ENCODE measurements at regions not wholly inside any gene's neighbourhood (a gene's known extent, or its start where the extent isn't known, plus 50 kb on each side); places are given as distances from the start of the nearest gene placed in this dataset.

- no peaks in the 10 kb centered on the region for H3K36me3 ChIP-seq (replicated peaks in 1 of 2; ENCODE audit: control insufficient read depth in 1 of 2, insufficient read depth in 2 of 2, low read length in 2 of 2)
- no peak overlapping the region for H3K4me3 ChIP-seq (replicated peaks in 1 of 3; ENCODE audit: insufficient read depth in 1 of 3, low read depth in 2 of 3, low read length in 3 of 3)
- in situ Hi-C loops (cut with HindIII; ENCODE audit: extremely low pct_ligation_motif_present, low pct_unique_long_range_greater_than_20kb), result no loop called here
- H3K4me2 ChIP-seq (ENCODE audit: low read depth, low read length), result no peak overlapping the region
- ATAC-seq (no peak), DNase-seq (ENCODE audit: low spot score) (no peak), FAIRE-seq (no peak)
- TF ChIP-seq FOXK1 (CRISPR knock-in tag; IDR thresholded peaks at IDR 0.05; ENCODE audit: borderline replicate concordance, low read depth) (no peak), ARNT (IDR thresholded peaks at IDR 0.05) (no peak), ZNF343 (CRISPR knock-in tag; IDR thresholded peaks at IDR 0.05) (no peak), ZNF3 (CRISPR knock-in tag; IDR thresholded peaks at IDR 0.05) (no peak), CBX2 (IDR thresholded peaks at IDR 0.05; ENCODE audit: low read depth, low read length) (no peak), CBX2 (CRISPR knock-in tag; IDR thresholded peaks at IDR 0.05; ENCODE audit: low read depth) (no peak), NR0B2 (CRISPR knock-in tag; IDR thresholded peaks at IDR 0.05) (no peak), ARID4A (CRISPR knock-in tag; IDR thresholded peaks at IDR 0.05; ENCODE audit: borderline replicate concordance) (no peak), ZEB1 (IDR thresholded peaks at IDR 0.05; ENCODE audit: insufficient replicate concordance, low read depth) (no peak), SMARCC2 (IDR thresholded peaks at IDR 0.05) (no peak), ZNF761 (CRISPR knock-in tag; conservative IDR thresholded peaks at IDR 0.05) (no peak), MEIS2 (CRISPR knock-in tag; IDR thresholded peaks at IDR 0.05) (no peak), STAT5B (CRISPR knock-in tag; IDR thresholded peaks at IDR 0.05) (no peak)
- TF ChIP-seq, protein P1, sequence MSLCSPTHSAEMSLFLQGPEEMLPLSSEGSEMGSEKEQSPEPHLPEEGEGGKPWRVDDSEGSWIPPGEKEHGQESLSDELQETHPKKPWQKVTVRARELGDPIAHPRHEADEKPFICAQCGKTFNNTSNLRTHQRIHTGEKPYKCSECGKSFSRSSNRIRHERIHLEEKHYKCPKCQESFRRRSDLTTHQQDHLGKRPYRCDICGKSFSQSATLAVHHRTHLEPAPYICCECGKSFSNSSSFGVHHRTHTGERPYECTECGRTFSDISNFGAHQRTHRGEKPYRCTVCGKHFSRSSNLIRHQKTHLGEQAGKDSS (CRISPR knock-in tag; IDR thresholded peaks at IDR 0.05; ENCODE audit: borderline replicate concordance, low read depth), result no peak
- TF ChIP-seq, protein P2, sequence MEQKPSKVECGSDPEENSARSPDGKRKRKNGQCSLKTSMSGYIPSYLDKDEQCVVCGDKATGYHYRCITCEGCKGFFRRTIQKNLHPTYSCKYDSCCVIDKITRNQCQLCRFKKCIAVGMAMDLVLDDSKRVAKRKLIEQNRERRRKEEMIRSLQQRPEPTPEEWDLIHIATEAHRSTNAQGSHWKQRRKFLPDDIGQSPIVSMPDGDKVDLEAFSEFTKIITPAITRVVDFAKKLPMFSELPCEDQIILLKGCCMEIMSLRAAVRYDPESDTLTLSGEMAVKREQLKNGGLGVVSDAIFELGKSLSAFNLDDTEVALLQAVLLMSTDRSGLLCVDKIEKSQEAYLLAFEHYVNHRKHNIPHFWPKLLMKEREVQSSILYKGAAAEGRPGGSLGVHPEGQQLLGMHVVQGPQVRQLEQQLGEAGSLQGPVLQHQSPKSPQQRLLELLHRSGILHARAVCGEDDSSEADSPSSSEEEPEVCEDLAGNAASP (CRISPR knock-in tag; IDR thresholded peaks at IDR 0.05; ENCODE audit: borderline replicate concordance), result no peak
- BruUV-seq (replicated peaks), result no TSS peak
- 7% methylated on average over 3 of the region's 3 CpGs for WGBS (ENCODE audit: low lambda C conversion rate)
- H3K27me3 ChIP-seq (ENCODE audit: control insufficient read depth in 1 of 2, insufficient read depth in 2 of 2, low read length in 2 of 2), result peaks cover 2 to 9% of the 10 kb centered on the region in 2 experiments; a peak in 2 of 5 replicates
- no peak overlapping the region for H3K27ac ChIP-seq (ENCODE audit: extremely low read length, insufficient read depth, low read length)
- H3K9me3 ChIP-seq (ENCODE audit: low read length), result peaks cover 4% of the 10 kb centered on the region; the same call in 1 of the 2 replicates
- H3K9ac ChIP-seq (ENCODE audit: insufficient read depth, low read depth, low read length), result no peak overlapping the region
- no peak overlapping the region for H2AFZ ChIP-seq (ENCODE audit: low read length)
- intact Hi-C loops (cut with micrococcal nuclease; ENCODE audit: unreplicated experiment), result no loop called here
- H3K4me1 ChIP-seq (ENCODE audit: insufficient read depth, low read length), result no peaks in the 10 kb centered on the region
- no peaks in the 10 kb centered on the region for H4K20me1 ChIP-seq (ENCODE audit: insufficient read depth, low read length)
- ChIA-PET CTCF (ENCODE audit: low intra/inter-chr PET ratio, low total read pairs) (no interaction called here), POLR2A (no interaction called here)
- H3K79me2 ChIP-seq (ENCODE audit: insufficient read depth, low read length), result no peaks in the 10 kb centered on the region
Measured at GRCh38 chr22:47822422-47822821, 1060.0 kb downstream of the TBC1D22A start.

Measured in HepG2 (cell line).